Liver (tissue), 8 donors: ENCODE measurements at regions not wholly inside any gene's neighbourhood (a gene's known extent, or its start where the extent isn't known, plus 50 kb on each side); places are given as distances from the start of the nearest gene placed in this dataset.

Source experiments
- DNase-seq: peaks from one replicate; pipeline ENCODE4 v3.0.0-alpha.2; 2017; ENCODE audit warnings: low spot score
- H3K27ac ChIP-seq, 2 donors: one replicate each; pipeline ENCODE4 v1.7.0; 2013; ENCODE audit warnings: inconsistent platforms in 2 of 2, low read length in 2 of 2, control low read depth in 1 of 2, low read depth in 1 of 2, mild to moderate bottlenecking in 1 of 2
- H3K27me3 ChIP-seq, 4 donors: one replicate each; pipeline versions ENCODE4 v1.6.1 to v1.7.0; 2013; ENCODE audit warnings: low read length in 3 of 4, inconsistent platforms in 1 of 4, mild to moderate bottlenecking in 1 of 4, moderate library complexity in 1 of 4; ENCODE audit not compliant: control insufficient read depth in 4 of 4, insufficient read depth in 4 of 4
- H3K36me3 ChIP-seq, 4 donors: one replicate each; pipeline versions ENCODE4 v1.6.1 to v1.7.0; 2013; ENCODE audit warnings: low read length in 3 of 4, mild to moderate bottlenecking in 3 of 4, low read depth in 1 of 4, moderate library complexity in 1 of 4; ENCODE audit not compliant: control insufficient read depth in 4 of 4, insufficient read depth in 3 of 4
- H3K4me1 ChIP-seq, 4 donors: one replicate each; pipeline versions ENCODE4 v1.6.1 to v1.7.0; 2013; ENCODE audit warnings: low read length in 3 of 4, mild to moderate bottlenecking in 3 of 4, moderate library complexity in 1 of 4; ENCODE audit not compliant: control insufficient read depth in 4 of 4, insufficient read depth in 4 of 4
- H3K4me3 ChIP-seq, 3 donors: one replicate each; pipeline versions ENCODE4 v1.6.1 to v1.7.0; 2013; ENCODE audit warnings: low read length in 3 of 3, control low read depth in 1 of 3, low read depth in 1 of 3, mild to moderate bottlenecking in 1 of 3
- H3K9ac ChIP-seq, 2 donors: one replicate each; pipeline ENCODE4 v1.7.0; 2013; ENCODE audit warnings: low read length in 2 of 2, mild to moderate bottlenecking in 2 of 2, moderate library complexity in 2 of 2, control low read depth in 1 of 2, low read depth in 1 of 2
- H3K9me3 ChIP-seq, 4 donors: one replicate each; pipeline versions ENCODE4 v1.6.1 to v1.7.0; 2013; ENCODE audit warnings: low read length in 3 of 4; ENCODE audit not compliant: control insufficient read depth in 4 of 4
- EGR1 ChIP-seq, 2 donors: IDR thresholded peaks; 2 replicates each; pipeline ENCODE4 v1.6.1; 2016 to 2018; ENCODE audit warnings: antibody characterized with exemption in 2 of 2, low read depth in 2 of 2
- FOXA1 ChIP-seq: IDR thresholded peaks from 2 replicates; pipeline ENCODE4 v1.6.1; 2016; ENCODE audit warnings: antibody characterized with exemption
- FOXA2 ChIP-seq: IDR thresholded peaks from 2 replicates; pipeline ENCODE4 v1.6.1; 2016; ENCODE audit warnings: antibody characterized with exemption
- GABPA ChIP-seq, 2 donors: IDR thresholded peaks in 1 of 2; conservative IDR thresholded peaks in 1 of 2; 2 replicates each; pipeline ENCODE4 v1.6.1; 2016; ENCODE audit warnings: antibody characterized with exemption in 2 of 2, mild to moderate bottlenecking in 1 of 2, moderate library complexity in 1 of 2
- HNF4A ChIP-seq, 2 donors: conservative IDR thresholded peaks; 2 replicates each; pipeline ENCODE4 v1.6.1; 2016; ENCODE audit warnings: antibody characterized with exemption in 2 of 2, mild to moderate bottlenecking in 2 of 2
- HNF4G ChIP-seq: IDR thresholded peaks from 2 replicates; pipeline ENCODE4 v1.6.1; 2016; ENCODE audit warnings: antibody characterized with exemption
- JUND ChIP-seq, 2 donors: IDR thresholded peaks; 2 replicates each; pipeline ENCODE4 v1.6.1; 2016; ENCODE audit warnings: antibody characterized with exemption in 2 of 2
- NR2F2 ChIP-seq: IDR thresholded peaks from 2 replicates; pipeline ENCODE4 v1.6.1; 2016; ENCODE audit warnings: antibody characterized with exemption
- RAD21 ChIP-seq, 2 donors: IDR thresholded peaks; 2 replicates each; pipeline ENCODE4 v1.6.1; 2016; ENCODE audit warnings: antibody characterized with exemption in 2 of 2, mild to moderate bottlenecking in 2 of 2
- RXRA ChIP-seq, 2 donors: IDR thresholded peaks; 2 replicates each; pipeline ENCODE4 v1.6.1; 2017 to 2018; ENCODE audit warnings: antibody characterized with exemption in 2 of 2, mild to moderate bottlenecking in 1 of 2
- SP1 ChIP-seq: IDR thresholded peaks from 2 replicates; pipeline ENCODE4 v1.6.1; 2018; ENCODE audit warnings: antibody characterized with exemption, mild to moderate bottlenecking
- TAF1 ChIP-seq: conservative IDR thresholded peaks from 2 replicates; pipeline ENCODE4 v1.6.1; 2016; ENCODE audit warnings: antibody characterized with exemption, mild to moderate bottlenecking
- YY1 ChIP-seq: IDR thresholded peaks from 2 replicates; pipeline ENCODE4 v1.6.1; 2016; ENCODE audit warnings: antibody characterized with exemption, mild to moderate bottlenecking
- WGBS: extraction: QIAGEN DNeasy Blood & Tissue Kit; methylation state at CpG from one replicate; pipeline ENCODE4 v1.1.7; 2013; 5-methylcytosine and 5-hydroxymethylcytosine counted together
- TF ChIP-seq, protein P1 (sequence below): IDR thresholded peaks from 2 replicates; pipeline ENCODE4 v1.6.1; 2016; ENCODE audit warnings: antibody characterized with exemption
- TF ChIP-seq, protein P2 (sequence below): IDR thresholded peaks from 2 replicates; pipeline ENCODE4 v1.6.1; 2016; ENCODE audit warnings: antibody characterized with exemption
- TF ChIP-seq, protein P3 (sequence below): fragments of 150-350 bp; IDR thresholded peaks from 2 replicates; pipeline ENCODE4 v1.5.1; 2017; ENCODE audit warnings: improper control_type of control experiment, low read depth, low read length; ENCODE audit not compliant: missing input control
- TF ChIP-seq, protein P4 (sequence below): IDR thresholded peaks from 2 replicates; pipeline ENCODE4 v1.6.1; 2016; ENCODE audit warnings: antibody characterized with exemption
- TF ChIP-seq, protein P5 (sequence below): IDR thresholded peaks from 2 replicates; pipeline ENCODE4 v1.6.1; 2016; ENCODE audit warnings: antibody characterized with exemption, mild to moderate bottlenecking
- donor health status: healthy.
- donor health status: healthy.
- donor health status: healthy.
- donor health status: healthy.
- donor health status: healthy.

DNA sequence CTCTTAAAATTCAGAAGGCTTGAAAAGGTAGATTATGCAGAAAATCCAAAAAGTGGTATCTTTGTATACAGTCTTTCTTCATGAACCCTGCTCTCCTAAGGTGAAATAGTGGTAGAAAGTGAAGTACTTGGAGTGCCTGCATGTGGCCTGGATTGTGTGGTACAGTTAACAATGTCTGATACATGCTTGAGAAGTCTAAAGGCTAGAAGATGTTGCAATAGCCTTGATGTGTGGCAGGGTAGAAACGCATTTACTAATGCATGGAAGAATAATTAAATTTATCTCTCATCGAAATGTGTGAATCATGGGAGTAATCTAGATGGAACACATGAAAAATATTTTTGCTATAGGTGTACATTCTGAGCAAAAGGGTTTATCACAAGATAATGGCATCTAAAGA is 1632.3 kb upstream of the B3GALT2 start:
- Histone ChIP-seq H3K4me3 (no peak overlapping the region), H3K36me3 (no peaks in the 10 kb centered on the region), H3K27ac (no peak overlapping the region), H3K9ac (no peak overlapping the region), H3K9me3 (no peaks in the 10 kb centered on the region), H3K27me3 (no peaks in the 10 kb centered on the region), H3K4me1 (no peaks in the 10 kb centered on the region)
- DNase-seq = no peak
- WGBS = 71% methylated on average over 2 of the region's 2 CpGs
- TF ChIP-seq NR2F2 (no peak), RXRA (IDR thresholded peaks at IDR 0.05) (no peak), TAF1 (no peak)
- TF ChIP-seq, protein P1, sequence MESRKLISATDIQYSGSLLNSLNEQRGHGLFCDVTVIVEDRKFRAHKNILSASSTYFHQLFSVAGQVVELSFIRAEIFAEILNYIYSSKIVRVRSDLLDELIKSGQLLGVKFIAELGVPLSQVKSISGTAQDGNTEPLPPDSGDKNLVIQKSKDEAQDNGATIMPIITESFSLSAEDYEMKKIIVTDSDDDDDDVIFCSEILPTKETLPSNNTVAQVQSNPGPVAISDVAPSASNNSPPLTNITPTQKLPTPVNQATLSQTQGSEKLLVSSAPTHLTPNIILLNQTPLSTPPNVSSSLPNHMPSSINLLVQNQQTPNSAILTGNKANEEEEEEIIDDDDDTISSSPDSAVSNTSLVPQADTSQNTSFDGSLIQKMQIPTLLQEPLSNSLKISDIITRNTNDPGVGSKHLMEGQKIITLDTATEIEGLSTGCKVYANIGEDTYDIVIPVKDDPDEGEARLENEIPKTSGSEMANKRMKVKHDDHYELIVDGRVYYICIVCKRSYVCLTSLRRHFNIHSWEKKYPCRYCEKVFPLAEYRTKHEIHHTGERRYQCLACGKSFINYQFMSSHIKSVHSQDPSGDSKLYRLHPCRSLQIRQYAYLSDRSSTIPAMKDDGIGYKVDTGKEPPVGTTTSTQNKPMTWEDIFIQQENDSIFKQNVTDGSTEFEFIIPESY = no peak
- TF ChIP-seq, protein P2, sequence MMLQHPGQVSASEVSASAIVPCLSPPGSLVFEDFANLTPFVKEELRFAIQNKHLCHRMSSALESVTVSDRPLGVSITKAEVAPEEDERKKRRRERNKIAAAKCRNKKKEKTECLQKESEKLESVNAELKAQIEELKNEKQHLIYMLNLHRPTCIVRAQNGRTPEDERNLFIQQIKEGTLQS = no peak

DNA sequence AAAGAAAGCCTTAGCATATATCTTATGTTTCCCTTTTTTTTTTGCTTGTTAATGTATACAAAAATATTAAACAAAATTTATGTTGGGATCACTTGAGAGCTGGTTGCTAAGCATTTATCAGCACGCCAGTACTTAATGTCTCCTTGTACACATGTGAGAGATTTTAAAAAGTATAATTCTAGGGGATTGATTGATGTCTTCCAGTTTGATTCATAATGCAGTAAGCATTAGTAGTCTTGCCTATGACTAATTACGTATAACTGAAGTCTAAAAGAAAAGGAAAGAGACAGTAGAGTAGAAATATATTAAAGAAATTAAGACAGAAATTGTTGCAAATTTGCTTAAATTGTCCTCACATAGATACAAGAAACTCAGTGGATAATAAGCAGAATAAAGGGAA is 1630.4 kb upstream of the B3GALT2 start:
- Histone ChIP-seq H3K4me1 (no peaks in the 10 kb centered on the region), H3K4me3 (no peak overlapping the region), H3K27ac (no peak overlapping the region), H3K9me3 (no peaks in the 10 kb centered on the region), H3K36me3 (no peaks in the 10 kb centered on the region), H3K27me3 (no peaks in the 10 kb centered on the region), H3K9ac (no peak overlapping the region)
- TF ChIP-seq, protein P3, sequence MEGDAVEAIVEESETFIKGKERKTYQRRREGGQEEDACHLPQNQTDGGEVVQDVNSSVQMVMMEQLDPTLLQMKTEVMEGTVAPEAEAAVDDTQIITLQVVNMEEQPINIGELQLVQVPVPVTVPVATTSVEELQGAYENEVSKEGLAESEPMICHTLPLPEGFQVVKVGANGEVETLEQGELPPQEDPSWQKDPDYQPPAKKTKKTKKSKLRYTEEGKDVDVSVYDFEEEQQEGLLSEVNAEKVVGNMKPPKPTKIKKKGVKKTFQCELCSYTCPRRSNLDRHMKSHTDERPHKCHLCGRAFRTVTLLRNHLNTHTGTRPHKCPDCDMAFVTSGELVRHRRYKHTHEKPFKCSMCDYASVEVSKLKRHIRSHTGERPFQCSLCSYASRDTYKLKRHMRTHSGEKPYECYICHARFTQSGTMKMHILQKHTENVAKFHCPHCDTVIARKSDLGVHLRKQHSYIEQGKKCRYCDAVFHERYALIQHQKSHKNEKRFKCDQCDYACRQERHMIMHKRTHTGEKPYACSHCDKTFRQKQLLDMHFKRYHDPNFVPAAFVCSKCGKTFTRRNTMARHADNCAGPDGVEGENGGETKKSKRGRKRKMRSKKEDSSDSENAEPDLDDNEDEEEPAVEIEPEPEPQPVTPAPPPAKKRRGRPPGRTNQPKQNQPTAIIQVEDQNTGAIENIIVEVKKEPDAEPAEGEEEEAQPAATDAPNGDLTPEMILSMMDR = no peak
- TF ChIP-seq RXRA (IDR thresholded peaks at IDR 0.05) (no peak), RAD21 (IDR thresholded peaks at IDR 0.05) (no peak), HNF4A (conservative IDR thresholded peaks at IDR 0.05) (no peak), YY1 (no peak), FOXA2 (no peak), GABPA (IDR thresholded peaks at IDR 0.05 in 1 of 2, conservative IDR thresholded peaks at IDR 0.05 in 1 of 2) (no peak), NR2F2 (no peak), JUND (IDR thresholded peaks at IDR 0.05) (no peak), SP1 (no peak), EGR1 (IDR thresholded peaks at IDR 0.05; ENCODE audit: low read depth in 2 of 2) (no peak), TAF1 (no peak), FOXA1 (no peak), HNF4G (no peak)
- TF ChIP-seq, protein P1 = no peak
- TF ChIP-seq, protein P4, sequence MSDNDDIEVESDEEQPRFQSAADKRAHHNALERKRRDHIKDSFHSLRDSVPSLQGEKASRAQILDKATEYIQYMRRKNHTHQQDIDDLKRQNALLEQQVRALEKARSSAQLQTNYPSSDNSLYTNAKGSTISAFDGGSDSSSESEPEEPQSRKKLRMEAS = no peak
- TF ChIP-seq, protein P5, sequence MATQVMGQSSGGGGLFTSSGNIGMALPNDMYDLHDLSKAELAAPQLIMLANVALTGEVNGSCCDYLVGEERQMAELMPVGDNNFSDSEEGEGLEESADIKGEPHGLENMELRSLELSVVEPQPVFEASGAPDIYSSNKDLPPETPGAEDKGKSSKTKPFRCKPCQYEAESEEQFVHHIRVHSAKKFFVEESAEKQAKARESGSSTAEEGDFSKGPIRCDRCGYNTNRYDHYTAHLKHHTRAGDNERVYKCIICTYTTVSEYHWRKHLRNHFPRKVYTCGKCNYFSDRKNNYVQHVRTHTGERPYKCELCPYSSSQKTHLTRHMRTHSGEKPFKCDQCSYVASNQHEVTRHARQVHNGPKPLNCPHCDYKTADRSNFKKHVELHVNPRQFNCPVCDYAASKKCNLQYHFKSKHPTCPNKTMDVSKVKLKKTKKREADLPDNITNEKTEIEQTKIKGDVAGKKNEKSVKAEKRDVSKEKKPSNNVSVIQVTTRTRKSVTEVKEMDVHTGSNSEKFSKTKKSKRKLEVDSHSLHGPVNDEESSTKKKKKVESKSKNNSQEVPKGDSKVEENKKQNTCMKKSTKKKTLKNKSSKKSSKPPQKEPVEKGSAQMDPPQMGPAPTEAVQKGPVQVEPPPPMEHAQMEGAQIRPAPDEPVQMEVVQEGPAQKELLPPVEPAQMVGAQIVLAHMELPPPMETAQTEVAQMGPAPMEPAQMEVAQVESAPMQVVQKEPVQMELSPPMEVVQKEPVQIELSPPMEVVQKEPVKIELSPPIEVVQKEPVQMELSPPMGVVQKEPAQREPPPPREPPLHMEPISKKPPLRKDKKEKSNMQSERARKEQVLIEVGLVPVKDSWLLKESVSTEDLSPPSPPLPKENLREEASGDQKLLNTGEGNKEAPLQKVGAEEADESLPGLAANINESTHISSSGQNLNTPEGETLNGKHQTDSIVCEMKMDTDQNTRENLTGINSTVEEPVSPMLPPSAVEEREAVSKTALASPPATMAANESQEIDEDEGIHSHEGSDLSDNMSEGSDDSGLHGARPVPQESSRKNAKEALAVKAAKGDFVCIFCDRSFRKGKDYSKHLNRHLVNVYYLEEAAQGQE = no peak
- TF ChIP-seq, protein P2 = no peak
- WGBS = 84% methylated on average over 2 of the region's 2 CpGs
- DNase-seq = no peak
